ENCODE measurements at regions not wholly inside any gene's neighbourhood (a gene's known extent, or its start where the extent isn't known, plus 50 kb on each side); places are given as distances from the start of the nearest gene placed in this dataset.
"Not testable (repeated sequence)": the region's sequence is repeated elsewhere in the genome, so short reads cannot be mapped to it uniquely, and the experiment has no call there.

DNA sequence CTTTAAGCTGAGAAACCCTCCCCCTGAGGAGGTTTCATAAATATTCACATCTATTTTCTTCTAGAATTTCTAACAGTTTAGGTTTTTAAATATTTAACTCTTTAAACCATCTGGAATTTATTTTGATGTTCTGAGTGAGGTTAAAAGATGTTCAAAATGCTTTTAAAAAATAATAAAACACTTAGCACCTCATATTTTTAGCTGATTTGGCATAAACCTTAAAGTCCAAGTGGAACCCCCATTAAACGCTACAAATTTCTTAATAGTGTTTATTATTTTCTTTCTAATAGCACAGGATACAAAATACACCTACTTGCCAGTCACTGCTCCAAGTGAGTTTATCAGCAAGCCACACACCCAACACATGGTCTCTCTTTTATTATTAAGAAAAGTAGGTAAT, 277.2 kb downstream of the QDPR start:
- no peak for DNase-seq
- Mint-ChIP-seq H3K36me3 (ENCODE audit: insufficient read depth, unreplicated experiment) (no peaks in the 10 kb centered on the region), H3K9me3 (ENCODE audit: low read depth, unreplicated experiment) (no peaks in the 10 kb centered on the region), H3K4me3 (ENCODE audit: low read depth, unreplicated experiment) (no peak overlapping the region), H3K27me3 (ENCODE audit: unreplicated experiment) (peaks cover 11% of the 10 kb centered on the region), H3K27ac (ENCODE audit: unreplicated experiment) (no peak overlapping the region), H3K4me1 (ENCODE audit: low read depth, unreplicated experiment) (no peaks in the 10 kb centered on the region)
- no TSS peak for BruUV-seq (replicated peaks)
- intact Hi-C loops (cut with micrococcal nuclease; ENCODE audit: unreplicated experiment) = no loop called here
- CTCF ChIA-PET = no interaction called here
- TF ChIP-seq, protein P1, sequence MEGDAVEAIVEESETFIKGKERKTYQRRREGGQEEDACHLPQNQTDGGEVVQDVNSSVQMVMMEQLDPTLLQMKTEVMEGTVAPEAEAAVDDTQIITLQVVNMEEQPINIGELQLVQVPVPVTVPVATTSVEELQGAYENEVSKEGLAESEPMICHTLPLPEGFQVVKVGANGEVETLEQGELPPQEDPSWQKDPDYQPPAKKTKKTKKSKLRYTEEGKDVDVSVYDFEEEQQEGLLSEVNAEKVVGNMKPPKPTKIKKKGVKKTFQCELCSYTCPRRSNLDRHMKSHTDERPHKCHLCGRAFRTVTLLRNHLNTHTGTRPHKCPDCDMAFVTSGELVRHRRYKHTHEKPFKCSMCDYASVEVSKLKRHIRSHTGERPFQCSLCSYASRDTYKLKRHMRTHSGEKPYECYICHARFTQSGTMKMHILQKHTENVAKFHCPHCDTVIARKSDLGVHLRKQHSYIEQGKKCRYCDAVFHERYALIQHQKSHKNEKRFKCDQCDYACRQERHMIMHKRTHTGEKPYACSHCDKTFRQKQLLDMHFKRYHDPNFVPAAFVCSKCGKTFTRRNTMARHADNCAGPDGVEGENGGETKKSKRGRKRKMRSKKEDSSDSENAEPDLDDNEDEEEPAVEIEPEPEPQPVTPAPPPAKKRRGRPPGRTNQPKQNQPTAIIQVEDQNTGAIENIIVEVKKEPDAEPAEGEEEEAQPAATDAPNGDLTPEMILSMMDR (IDR thresholded peaks at IDR 0.05; ENCODE audit: unreplicated experiment) = no peak

DNA sequence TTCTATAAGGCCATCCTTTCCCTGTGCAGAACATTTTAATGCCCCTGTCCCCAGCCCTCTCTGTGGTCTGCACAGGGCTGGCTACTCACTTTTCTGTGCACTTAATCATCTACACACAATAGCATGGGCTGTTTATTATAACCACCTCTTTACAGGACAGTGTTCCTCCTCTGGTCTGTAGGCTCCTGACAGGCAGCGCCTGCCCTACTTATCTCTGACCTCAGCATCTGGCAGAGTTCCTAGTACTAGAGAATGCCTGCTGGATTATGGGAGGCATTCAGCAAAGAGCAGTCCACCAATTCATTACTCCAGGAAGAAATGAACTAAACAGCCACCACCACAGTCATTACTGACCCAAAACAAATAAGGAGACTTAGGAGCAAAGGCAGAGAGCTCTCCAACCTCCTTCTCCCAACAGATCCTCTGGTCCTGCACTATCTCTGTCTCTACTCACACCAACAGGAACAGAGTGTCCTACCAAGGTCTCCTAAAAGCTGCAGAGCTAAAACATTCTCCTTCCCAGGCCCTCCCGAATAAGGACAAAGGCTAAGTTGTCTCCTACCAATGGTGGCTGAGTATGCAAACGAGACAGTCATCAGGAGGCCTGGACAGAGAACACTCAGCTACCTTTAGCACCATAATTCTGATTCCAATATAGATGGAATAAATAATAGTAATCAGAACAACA, 279.2 kb downstream of the QDPR start:
- Mint-ChIP-seq H3K4me3 (ENCODE audit: low read depth, unreplicated experiment) (no peak overlapping the region), H3K27ac (ENCODE audit: unreplicated experiment) (no peak overlapping the region), H3K27me3 (ENCODE audit: unreplicated experiment) (peaks cover 11% of the 10 kb centered on the region), H3K4me1 (ENCODE audit: low read depth, unreplicated experiment) (no peaks in the 10 kb centered on the region), H3K9me3 (ENCODE audit: low read depth, unreplicated experiment) (no peaks in the 10 kb centered on the region), H3K36me3 (ENCODE audit: insufficient read depth, unreplicated experiment) (no peaks in the 10 kb centered on the region)
- TF ChIP-seq, protein P1 (IDR thresholded peaks at IDR 0.05; ENCODE audit: unreplicated experiment) = no peak
- CTCF ChIA-PET = interaction anchor here (0.6 kb wide), 1 partner anchor 45 kb away, joined by 3 read pairs; no protein-coding TSS in a partner anchor
- intact Hi-C loops (cut with micrococcal nuclease; ENCODE audit: unreplicated experiment) = no loop called here
- BruUV-seq (replicated peaks) = no TSS peak
- DNase-seq = no peak

DNA sequence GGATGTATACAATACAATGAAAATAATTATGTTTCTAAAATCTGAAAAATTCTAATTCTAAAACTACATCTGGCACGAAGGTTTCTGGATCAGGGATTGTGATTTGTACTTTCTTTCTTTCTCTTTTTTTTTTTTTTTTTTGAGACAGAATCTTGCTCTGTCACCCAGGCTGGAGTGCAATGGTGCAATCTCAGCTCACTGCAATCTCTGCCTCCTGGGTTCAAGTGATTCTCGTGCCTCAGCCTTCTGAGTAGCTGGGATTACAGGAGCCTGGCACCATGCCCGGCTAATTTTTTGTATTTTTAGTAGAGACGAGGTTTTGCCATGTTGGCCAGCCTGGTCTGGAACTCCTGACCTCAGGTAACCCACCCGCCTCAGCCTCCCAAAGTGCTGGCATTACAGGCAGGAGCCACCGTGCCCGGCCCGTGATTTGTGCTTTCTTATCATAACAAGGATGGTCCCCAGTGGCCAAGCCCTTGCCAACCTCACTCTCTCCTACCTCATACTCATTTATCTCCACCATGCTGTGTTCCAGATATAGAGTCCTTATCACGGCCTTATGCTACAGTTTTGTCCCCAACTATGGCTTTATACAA, 279.9 kb downstream of the QDPR start:
- BruUV-seq (replicated peaks); H3K9me3 Mint-ChIP-seq (ENCODE audit: low read depth, unreplicated experiment); H3K36me3 Mint-ChIP-seq (ENCODE audit: insufficient read depth, unreplicated experiment); H3K4me3 Mint-ChIP-seq (ENCODE audit: low read depth, unreplicated experiment); intact Hi-C loops (cut with micrococcal nuclease; ENCODE audit: unreplicated experiment); H3K4me1 Mint-ChIP-seq (ENCODE audit: low read depth, unreplicated experiment); H3K27ac Mint-ChIP-seq (ENCODE audit: unreplicated experiment); DNase-seq: not testable (repeated sequence)
- peaks cover 11% of the 10 kb centered on the region for H3K27me3 Mint-ChIP-seq (ENCODE audit: unreplicated experiment)
- CTCF ChIA-PET = interaction anchor here (0.6 kb wide), 1 partner anchor 45 kb away, joined by 3 read pairs; no protein-coding TSS in a partner anchor

DNA sequence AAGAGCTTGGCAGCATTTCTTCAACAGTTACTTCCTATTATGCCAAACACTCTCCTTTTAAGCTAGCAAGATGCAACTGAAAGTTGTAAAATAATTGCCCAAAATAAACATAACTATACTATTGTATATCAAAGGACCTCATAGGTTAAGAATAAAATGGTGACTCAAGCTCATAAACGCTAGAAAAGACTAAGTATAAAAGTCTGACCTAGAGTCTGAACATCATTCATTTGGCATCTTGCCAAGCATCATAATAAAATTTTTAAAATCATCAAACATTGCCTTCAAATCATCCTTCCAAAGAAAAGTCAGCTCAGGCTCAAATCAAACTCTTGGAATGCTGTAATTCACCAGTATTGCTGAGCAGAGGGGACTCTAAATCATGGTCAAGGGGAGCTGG, 281.2 kb downstream of the QDPR start:
- H3K9me3 Mint-ChIP-seq (ENCODE audit: low read depth, unreplicated experiment) = no peaks in the 10 kb centered on the region
- TF ChIP-seq, protein P1 (IDR thresholded peaks at IDR 0.05; ENCODE audit: unreplicated experiment) = no peak
- no TSS peak for BruUV-seq (replicated peaks)
- no peak overlapping the region for H3K4me3 Mint-ChIP-seq (ENCODE audit: low read depth, unreplicated experiment)
- H3K27ac Mint-ChIP-seq (ENCODE audit: unreplicated experiment) = no peak overlapping the region
- DNase-seq = no peak
- CTCF ChIA-PET = no interaction called here
- H3K27me3 Mint-ChIP-seq (ENCODE audit: unreplicated experiment) = peaks cover 11% of the 10 kb centered on the region
- intact Hi-C loops (cut with micrococcal nuclease; ENCODE audit: unreplicated experiment) = no loop called here
- no peaks in the 10 kb centered on the region for H3K36me3 Mint-ChIP-seq (ENCODE audit: insufficient read depth, unreplicated experiment)
- H3K4me1 Mint-ChIP-seq (ENCODE audit: low read depth, unreplicated experiment) = no peaks in the 10 kb centered on the region

DNA sequence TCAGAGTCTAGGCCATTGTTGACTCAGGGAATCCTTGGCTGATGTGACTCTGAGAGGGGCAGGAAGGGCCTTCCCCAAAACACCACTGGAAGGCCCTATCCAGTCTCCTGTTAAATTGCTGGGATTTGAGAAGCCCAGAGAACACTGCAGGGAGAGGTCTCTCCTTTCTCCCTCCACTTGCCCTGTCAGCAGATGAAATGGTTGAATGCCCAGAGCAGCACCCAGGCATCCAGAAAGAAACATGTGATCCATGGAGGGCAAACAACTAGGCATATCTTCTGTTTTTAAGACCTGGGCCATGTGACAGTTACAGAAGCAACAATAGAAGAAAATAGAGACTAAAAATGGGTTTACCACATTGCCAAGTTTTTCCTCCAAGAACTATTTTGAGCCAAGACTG, 291.1 kb downstream of the QDPR start:
- TF ChIP-seq, protein P1 (IDR thresholded peaks at IDR 0.05; ENCODE audit: unreplicated experiment) = no peak
- CTCF ChIA-PET = interaction anchor here (1.0 kb wide), 1 partner anchor 227 kb away, joined by 5 read pairs; no protein-coding TSS in a partner anchor
- intact Hi-C loops (cut with micrococcal nuclease; ENCODE audit: unreplicated experiment) = no loop called here
- no peak for DNase-seq
- no peak overlapping the region for H3K27ac Mint-ChIP-seq (ENCODE audit: unreplicated experiment)
- H3K4me1 Mint-ChIP-seq (ENCODE audit: low read depth, unreplicated experiment) = no peaks in the 10 kb centered on the region
- no peaks in the 10 kb centered on the region for H3K27me3 Mint-ChIP-seq (ENCODE audit: unreplicated experiment)
- H3K9me3 Mint-ChIP-seq (ENCODE audit: low read depth, unreplicated experiment) = peaks cover 5% of the 10 kb centered on the region
- no TSS peak for BruUV-seq (replicated peaks)
- no peak overlapping the region for H3K4me3 Mint-ChIP-seq (ENCODE audit: low read depth, unreplicated experiment)
- H3K36me3 Mint-ChIP-seq (ENCODE audit: insufficient read depth, unreplicated experiment) = no peaks in the 10 kb centered on the region
